HCT116 (cell line): ENCODE measurements at regions not wholly inside any gene's neighbourhood (a gene's known extent, or its start where the extent isn't known, plus 50 kb on each side); places are given as distances from the start of the nearest gene placed in this dataset.
"Not testable (repeated sequence)": the region's sequence is repeated elsewhere in the genome, so short reads cannot be mapped to it uniquely, and the experiment has no call there.

Source experiments
- ATAC-seq: fragments of 200-7000 bp; cut with Tn5 transposase; 2 replicates; pipeline ENCODE4 v1.9.1; 2020; ENCODE audit warnings: mild to moderate bottlenecking, moderate library complexity
- BruUV-seq: library from RNA; stranded (reverse); fragments of 400-500 nt; replicated peaks from 2 replicates; lab custom pipeline; 2021; lab: Mats Ljungman, UMichigan
- CTCF ChIA-PET: fragments of 300-600 bp; sonication (Branson Sonifier 250); formaldehyde crosslinking; loops from one replicate; lab custom pipeline; 2021; ENCODE audit warnings: antibody characterized with exemption; lab: Charles Lee
- POLR2A ChIA-PET: fragments of 300-600, 350-600 bp; sonication (Branson Sonifier 250); formaldehyde crosslinking; loops from one replicate; lab custom pipeline; 2021; ENCODE audit warnings: antibody characterized with exemption; lab: Charles Lee
- RAD21 ChIA-PET, 2 experiments: fragments of 300-600 bp; sonication (Branson Sonifier 250); formaldehyde crosslinking; loops; one replicate each; lab custom pipeline; 2023; ENCODE audit warnings: low total read pairs in 2 of 2; ENCODE audit not compliant: uncharacterized antibody in 2 of 2, unreplicated experiment in 2 of 2, low non-redundant PET in 1 of 2; lab: Charles Lee
- DNase-seq: peaks from one replicate; pipeline ENCODE4 v3.0.0-alpha.2; 2010; ENCODE audit warnings: low read depth, low spot score
- H2AFZ ChIP-seq: fragments of 200-600 bp; shearing (Covaris generic), sonication (generic); 2 replicates; pipeline ENCODE4 v1.6.1; 2017; ENCODE audit warnings: low read depth, mixed run types, mixed read lengths, antibody characterized with exemption, low read length; ENCODE audit not compliant: poor library complexity, severe bottlenecking
- H3K27ac ChIP-seq: 2 replicates; pipeline ENCODE4 v1.5.1; 2012; ENCODE audit warnings: low read depth, low read length
- H3K27me3 ChIP-seq: fragments of 200-600 bp; sonication (generic); 2 replicates; pipeline ENCODE4 v1.6.1; 2016; ENCODE audit warnings: mixed run types, low read length, mixed read lengths; ENCODE audit not compliant: insufficient read depth
- H3K36me3 ChIP-seq, 2 experiments: fragments of 200-500 bp in 1 of 2; fragments of 200-600 bp in 1 of 2; sonication (Bioruptor generic) in 1 of 2; sonication (generic) in 1 of 2; 2 replicates each; pipeline versions ENCODE4 v1.5.1 to v1.6.1; 2014 to 2016; ENCODE audit warnings: low read length in 2 of 2, inconsistent platforms in 1 of 2, mixed read lengths in 1 of 2, mixed run types in 1 of 2; ENCODE audit not compliant: insufficient read depth in 2 of 2, control insufficient read depth in 1 of 2
- H3K4me1 ChIP-seq, 2 experiments: fragments of 200-600 bp in 1 of 2; sonication (generic) in 1 of 2; 2 replicates each; pipeline versions ENCODE4 v1.5.1 to v1.6.1; 2012 to 2017; ENCODE audit warnings: low read length in 2 of 2, inconsistent platforms in 1 of 2, mild to moderate bottlenecking in 1 of 2, mixed read lengths in 1 of 2, mixed run types in 1 of 2, moderate library complexity in 1 of 2; ENCODE audit not compliant: insufficient read depth in 2 of 2, control insufficient read depth in 1 of 2
- H3K4me2 ChIP-seq: fragments of 200-600 bp; sonication (generic); 2 replicates; pipeline ENCODE4 v1.6.1; 2017; ENCODE audit warnings: mixed run types, low read length, mixed read lengths
- H3K4me3 ChIP-seq, 2 experiments: fragments of 200-600 bp in 1 of 2; sonication (generic) in 1 of 2; replicated peaks in 1 of 2; 2 replicates each; pipeline ENCODE4 v1.5.1; 2011 to 2016; ENCODE audit warnings: low read length in 2 of 2, control low read depth in 1 of 2, low read depth in 1 of 2, mild to moderate bottlenecking in 1 of 2, mixed read lengths in 1 of 2, mixed run types in 1 of 2
- H3K79me2 ChIP-seq: fragments of 200-600 bp; sonication (generic); 2 replicates; pipeline ENCODE4 v1.6.1; 2017; ENCODE audit warnings: mild to moderate bottlenecking, mixed run types, low read length, moderate library complexity, mixed read lengths; ENCODE audit not compliant: insufficient read depth
- H3K9ac ChIP-seq: fragments of 200-600 bp; sonication (generic); 2 replicates; pipeline ENCODE4 v1.6.1; 2016; ENCODE audit warnings: low read length, mixed read lengths
- H3K9me2 ChIP-seq: fragments of 200-600 bp; sonication (generic), shearing (Covaris generic); 2 replicates; pipeline ENCODE4 v1.6.1; 2017; ENCODE audit warnings: mixed run types, mild to moderate bottlenecking, moderate library complexity; ENCODE audit not compliant: insufficient read depth
- H3K9me3 ChIP-seq, 2 experiments: fragments of 200-500 bp in 1 of 2; fragments of 200-600 bp in 1 of 2; sonication (Bioruptor generic) in 1 of 2; sonication (generic) in 1 of 2; 2 replicates each; pipeline ENCODE4 v1.6.1; 2014 to 2017; ENCODE audit warnings: low read length in 2 of 2, mixed read lengths in 2 of 2, inconsistent platforms in 1 of 2, low read depth in 1 of 2, mild to moderate bottlenecking in 1 of 2, mixed run types in 1 of 2, moderate library complexity in 1 of 2; ENCODE audit not compliant: control insufficient read depth in 1 of 2, insufficient read depth in 1 of 2
- H4K20me1 ChIP-seq: fragments of 200-600 bp; sonication (generic), shearing (Covaris generic); 2 replicates; pipeline ENCODE4 v1.6.1; 2017; ENCODE audit warnings: mixed run types, mild to moderate bottlenecking, moderate library complexity; ENCODE audit not compliant: insufficient read depth
- CEBPB ChIP-seq: IDR thresholded peaks from 2 replicates; pipeline ENCODE4 v1.6.1; 2012; ENCODE audit warnings: low read depth
- POLR2A ChIP-seq: IDR thresholded peaks from 2 replicates; pipeline ENCODE4 v1.7.0; 2011; ENCODE audit warnings: borderline replicate concordance; ENCODE audit not compliant: insufficient read depth, insufficient read length; ENCODE audit errors: extremely low read depth
- SP1 ChIP-seq: IDR thresholded peaks from 2 replicates; pipeline ENCODE4 v1.6.1; 2012; ENCODE audit warnings: low read depth
- YY1 ChIP-seq: IDR thresholded peaks from 2 replicates; pipeline ENCODE4 v1.6.1; 2011; ENCODE audit warnings: low read length, low read depth, moderate library complexity, mild to moderate bottlenecking; ENCODE audit not compliant: insufficient replicate concordance; ENCODE audit errors: extremely low read depth
- intact Hi-C: fragments of 100-400 bp; cut with micrococcal nuclease; formaldehyde crosslinking; loops from 2 replicates; pipeline ENCODE4 v1.10.0; 2022
- TF ChIP-seq, protein P1 (sequence below): IDR thresholded peaks from 2 replicates; pipeline ENCODE4 v1.6.1; 2011; ENCODE audit warnings: mild to moderate bottlenecking, low read length, moderate library complexity; ENCODE audit not compliant: insufficient replicate concordance; ENCODE audit errors: extremely low read depth

DNA sequence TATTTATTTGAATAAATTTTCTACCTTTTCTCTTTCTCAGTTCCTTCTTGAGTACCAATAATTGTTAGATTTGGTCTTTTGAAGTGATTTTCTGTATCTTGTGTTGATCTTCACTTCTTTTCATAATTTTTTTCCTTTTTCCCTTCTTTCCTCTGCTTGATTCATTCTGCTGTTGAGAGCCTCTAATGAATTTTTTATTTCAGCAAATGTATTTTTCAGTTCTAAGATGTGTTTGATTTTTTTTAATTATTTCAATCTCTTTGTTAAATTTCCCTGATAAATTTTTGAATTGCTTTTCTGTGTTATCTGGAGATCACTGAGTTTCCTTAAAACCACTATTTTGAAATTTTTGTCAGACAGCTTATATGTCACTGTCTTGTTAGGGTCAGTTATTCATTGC is 155.4 kb upstream of the IL15 start:
- no peaks in the 10 kb centered on the region for H3K36me3 ChIP-seq
- H3K79me2 ChIP-seq = no peaks in the 10 kb centered on the region
- DNase-seq (no peak), ATAC-seq (no peak)
- H2AFZ ChIP-seq = no peak overlapping the region
- CTCF ChIA-PET = no interaction called here
- TF ChIP-seq YY1 (no peak), SP1 (no peak), CEBPB (no peak), POLR2A (no peak)
- TF ChIP-seq, protein P1, sequence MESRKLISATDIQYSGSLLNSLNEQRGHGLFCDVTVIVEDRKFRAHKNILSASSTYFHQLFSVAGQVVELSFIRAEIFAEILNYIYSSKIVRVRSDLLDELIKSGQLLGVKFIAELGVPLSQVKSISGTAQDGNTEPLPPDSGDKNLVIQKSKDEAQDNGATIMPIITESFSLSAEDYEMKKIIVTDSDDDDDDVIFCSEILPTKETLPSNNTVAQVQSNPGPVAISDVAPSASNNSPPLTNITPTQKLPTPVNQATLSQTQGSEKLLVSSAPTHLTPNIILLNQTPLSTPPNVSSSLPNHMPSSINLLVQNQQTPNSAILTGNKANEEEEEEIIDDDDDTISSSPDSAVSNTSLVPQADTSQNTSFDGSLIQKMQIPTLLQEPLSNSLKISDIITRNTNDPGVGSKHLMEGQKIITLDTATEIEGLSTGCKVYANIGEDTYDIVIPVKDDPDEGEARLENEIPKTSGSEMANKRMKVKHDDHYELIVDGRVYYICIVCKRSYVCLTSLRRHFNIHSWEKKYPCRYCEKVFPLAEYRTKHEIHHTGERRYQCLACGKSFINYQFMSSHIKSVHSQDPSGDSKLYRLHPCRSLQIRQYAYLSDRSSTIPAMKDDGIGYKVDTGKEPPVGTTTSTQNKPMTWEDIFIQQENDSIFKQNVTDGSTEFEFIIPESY = no peak
- no peak overlapping the region for H3K4me2 ChIP-seq
- BruUV-seq = no TSS peak
- no peak overlapping the region for H3K27ac ChIP-seq
- intact Hi-C loops = no loop called here
- H3K9me3 ChIP-seq = no peaks in the 10 kb centered on the region
- H3K27me3 ChIP-seq = no peaks in the 10 kb centered on the region
- POLR2A ChIA-PET = no interaction called here
- H3K4me3 ChIP-seq = no peak overlapping the region
- RAD21 ChIA-PET = no interaction called here
- H3K9ac ChIP-seq = no peak overlapping the region
- H3K4me1 ChIP-seq = no peaks in the 10 kb centered on the region
- H3K9me2 ChIP-seq = no peaks in the 10 kb centered on the region
- H4K20me1 ChIP-seq = no peaks in the 10 kb centered on the region

GRCh38 chr4:141484298-141484697 is 152.1 kb upstream of the IL15 start:
- intact Hi-C loops, POLR2A ChIA-PET, H3K9me2 ChIP-seq, H3K4me1 ChIP-seq, H3K27ac ChIP-seq, BruUV-seq, H3K9me3 ChIP-seq, H3K9ac ChIP-seq, H3K4me2 ChIP-seq, CTCF ChIA-PET, RAD21 ChIA-PET, DNase-seq, ATAC-seq, H4K20me1 ChIP-seq, H3K4me3 ChIP-seq, H2AFZ ChIP-seq, H3K36me3 ChIP-seq, H3K79me2 ChIP-seq, H3K27me3 ChIP-seq: not testable (repeated sequence)
